Caco-2 (cell line): ENCODE measurements at regions not wholly inside any gene's neighbourhood (a gene's known extent, or its start where the extent isn't known, plus 50 kb on each side); places are given as distances from the start of the nearest gene placed in this dataset.
"Not testable (repeated sequence)": the region's sequence is repeated elsewhere in the genome, so short reads cannot be mapped to it uniquely, and the experiment has no call there.

Source experiments
- BruUV-seq: library from RNA; stranded (reverse); fragments of 400-500 nt; replicated peaks from 2 replicates; lab custom pipeline; 2021; lab: Mats Ljungman, UMichigan
- CTCF ChIA-PET: fragments of 300-600 bp; sonication (Branson Sonifier 250); formaldehyde crosslinking; loops from one replicate; lab custom pipeline; 2022; ENCODE audit warnings: antibody characterized with exemption; lab: Charles Lee
- POLR2A ChIA-PET: fragments of 300-600 bp; sonication (Branson Sonifier 250); formaldehyde crosslinking; loops from one replicate; lab custom pipeline; 2022; ENCODE audit warnings: antibody characterized with exemption; lab: Charles Lee
- DNase-seq, 2 experiments: peaks; one replicate each; pipeline versions ENCODE4 v3.0.0 to v3.0.0-alpha.2; 2020 to 2022
- H3K27me3 ChIP-seq: replicated peaks from 2 replicates; pipeline ENCODE4 v1.6.0; 2011; ENCODE audit warnings: low read length; ENCODE audit not compliant: control insufficient read depth, insufficient read depth
- H3K36me3 ChIP-seq: 2 replicates; pipeline ENCODE4 v1.5.1; 2011; ENCODE audit warnings: low read length; ENCODE audit not compliant: control insufficient read depth, insufficient read depth
- H3K4me1 ChIP-seq: fragments of 250-450 bp; sonication (Bioruptor Pico); 2 replicates; pipeline ENCODE4 v1.5.1; 2020; ENCODE audit warnings: mild to moderate bottlenecking
- H3K4me3 ChIP-seq: 2 replicates; pipeline ENCODE4 v1.5.1; 2011; ENCODE audit warnings: low read depth, mild to moderate bottlenecking, control low read depth, low read length
- H3K9me3 ChIP-seq: fragments of 250-450 bp; sonication (Bioruptor Pico); 2 replicates; pipeline ENCODE4 v1.5.1; 2020; ENCODE audit warnings: mild to moderate bottlenecking, moderate library complexity
- H3K27ac Mint-ChIP-seq: one replicate; pipeline ENCODE4 v1.8.0; 2022; ENCODE audit warnings: mixed read lengths; ENCODE audit not compliant: unreplicated experiment
- H3K27me3 Mint-ChIP-seq: one replicate; pipeline ENCODE4 v1.8.0; 2022; ENCODE audit warnings: mixed read lengths; ENCODE audit not compliant: insufficient read depth, unreplicated experiment
- H3K36me3 Mint-ChIP-seq: one replicate; pipeline ENCODE4 v1.8.0; 2022; ENCODE audit warnings: mild to moderate bottlenecking, mixed read lengths; ENCODE audit not compliant: insufficient read depth, unreplicated experiment
- H3K4me1 Mint-ChIP-seq: one replicate; pipeline ENCODE4 v1.8.0; 2022; ENCODE audit warnings: low read depth, mixed read lengths; ENCODE audit not compliant: unreplicated experiment
- H3K4me3 Mint-ChIP-seq: one replicate; pipeline ENCODE4 v1.8.0; 2022; ENCODE audit warnings: mild to moderate bottlenecking, moderate library complexity, mixed read lengths; ENCODE audit not compliant: unreplicated experiment
- H3K9me3 Mint-ChIP-seq: one replicate; pipeline ENCODE4 v1.8.0; 2022; ENCODE audit warnings: mixed read lengths; ENCODE audit not compliant: unreplicated experiment
- intact Hi-C: fragments of 100-400 bp; cut with micrococcal nuclease; formaldehyde crosslinking; loops from one replicate; pipeline ENCODE4 v1.10.0; 2022; ENCODE audit not compliant: unreplicated experiment
- TF ChIP-seq, protein P1 (sequence below), 2 experiments: fragments of 200-600 bp in 1 of 2; IDR thresholded peaks; 1 replicate in 1 of 2; 2 replicates in 1 of 2; pipeline versions ENCODE4 v1.5.1 to v1.8.0; 2011 to 2022; ENCODE audit warnings: antibody characterized with exemption in 1 of 2, control low read depth in 1 of 2, inconsistent platforms in 1 of 2, low read depth in 1 of 2, low read length in 1 of 2, mild to moderate bottlenecking in 1 of 2, moderate library complexity in 1 of 2; ENCODE audit not compliant: insufficient read depth in 1 of 2, severe bottlenecking in 1 of 2, unreplicated experiment in 1 of 2

DNA sequence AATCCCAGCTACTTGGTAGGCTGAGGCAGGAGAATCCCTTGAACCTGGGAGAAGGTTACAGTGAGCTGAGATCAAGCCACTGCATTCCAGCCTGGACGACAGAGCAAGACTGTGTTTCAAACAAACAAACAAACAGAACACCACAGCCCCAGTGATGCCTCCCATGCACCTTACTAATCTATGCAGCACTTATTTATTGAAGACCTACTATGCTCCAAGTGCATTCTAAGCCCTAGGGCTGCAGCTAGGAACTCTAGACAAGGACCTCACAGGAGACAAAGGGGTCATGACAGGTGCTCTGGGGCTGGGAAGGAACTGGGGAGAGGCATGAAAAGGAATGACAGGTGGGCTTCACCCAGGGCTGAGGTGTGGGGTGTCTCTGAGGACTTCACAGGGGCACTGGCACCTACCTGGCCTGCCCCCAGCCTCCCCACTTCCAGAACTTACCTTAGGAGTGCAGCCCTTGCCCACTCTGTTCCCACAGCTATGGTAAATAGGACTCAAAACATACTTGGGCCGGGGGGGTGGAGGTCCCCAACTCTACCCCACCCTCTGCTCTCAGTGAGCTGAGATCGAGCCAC, 69.4 kb downstream of the C9orf50 start:
- no peak for DNase-seq
- no TSS peak for BruUV-seq
- H3K27me3 ChIP-seq: no peaks in the 10 kb centered on the region
- ChIA-PET CTCF (no interaction called here), POLR2A (no interaction called here)
- intact Hi-C loops: no loop called here
- TF ChIP-seq, protein P1, sequence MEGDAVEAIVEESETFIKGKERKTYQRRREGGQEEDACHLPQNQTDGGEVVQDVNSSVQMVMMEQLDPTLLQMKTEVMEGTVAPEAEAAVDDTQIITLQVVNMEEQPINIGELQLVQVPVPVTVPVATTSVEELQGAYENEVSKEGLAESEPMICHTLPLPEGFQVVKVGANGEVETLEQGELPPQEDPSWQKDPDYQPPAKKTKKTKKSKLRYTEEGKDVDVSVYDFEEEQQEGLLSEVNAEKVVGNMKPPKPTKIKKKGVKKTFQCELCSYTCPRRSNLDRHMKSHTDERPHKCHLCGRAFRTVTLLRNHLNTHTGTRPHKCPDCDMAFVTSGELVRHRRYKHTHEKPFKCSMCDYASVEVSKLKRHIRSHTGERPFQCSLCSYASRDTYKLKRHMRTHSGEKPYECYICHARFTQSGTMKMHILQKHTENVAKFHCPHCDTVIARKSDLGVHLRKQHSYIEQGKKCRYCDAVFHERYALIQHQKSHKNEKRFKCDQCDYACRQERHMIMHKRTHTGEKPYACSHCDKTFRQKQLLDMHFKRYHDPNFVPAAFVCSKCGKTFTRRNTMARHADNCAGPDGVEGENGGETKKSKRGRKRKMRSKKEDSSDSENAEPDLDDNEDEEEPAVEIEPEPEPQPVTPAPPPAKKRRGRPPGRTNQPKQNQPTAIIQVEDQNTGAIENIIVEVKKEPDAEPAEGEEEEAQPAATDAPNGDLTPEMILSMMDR (IDR thresholded peaks at IDR 0.05; ENCODE audit: insufficient read depth in 1 of 2, low read depth in 1 of 2, low read length in 1 of 2, severe bottlenecking in 1 of 2, unreplicated experiment in 1 of 2): no peak
- H3K9me3 Mint-ChIP-seq: no peaks in the 10 kb centered on the region
- peaks cover 2% of the 10 kb centered on the region for H3K4me1 Mint-ChIP-seq
- no peaks in the 10 kb centered on the region for H3K27me3 Mint-ChIP-seq
- no peaks in the 10 kb centered on the region for H3K36me3 ChIP-seq
- H3K27ac Mint-ChIP-seq: no peak overlapping the region
- H3K9me3 ChIP-seq: no peaks in the 10 kb centered on the region
- peaks cover 15% of the 10 kb centered on the region for H3K4me1 ChIP-seq
- no peak overlapping the region for H3K4me3 ChIP-seq
- no peak overlapping the region for H3K4me3 Mint-ChIP-seq
- peaks cover 4% of the 10 kb centered on the region for H3K36me3 Mint-ChIP-seq

DNA sequence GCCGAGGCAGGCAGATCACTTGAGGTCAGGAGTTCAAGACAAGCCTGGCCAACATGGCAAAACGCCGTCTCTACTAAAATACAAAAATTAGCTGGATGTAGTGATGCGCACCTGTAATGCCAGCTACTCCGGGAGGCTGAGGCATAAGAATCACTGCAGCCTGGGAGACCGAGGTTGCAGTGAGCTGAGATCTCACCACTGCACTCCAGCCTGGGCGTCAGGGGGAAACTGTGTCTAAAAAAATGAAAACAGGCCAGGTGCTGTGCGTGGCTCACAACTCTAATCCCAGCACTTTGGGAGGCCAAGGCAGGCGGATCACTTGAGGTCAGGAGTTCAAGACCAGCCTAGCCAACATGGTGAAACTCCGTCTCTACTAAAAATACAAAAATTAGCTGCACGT, 69.9 kb downstream of the C9orf50 start:
- H3K4me3 Mint-ChIP-seq, CTCF ChIA-PET, H3K4me3 ChIP-seq, H3K27me3 Mint-ChIP-seq, POLR2A ChIA-PET, BruUV-seq, intact Hi-C loops, DNase-seq, H3K36me3 Mint-ChIP-seq, H3K27me3 ChIP-seq, H3K36me3 ChIP-seq, H3K9me3 Mint-ChIP-seq, H3K27ac Mint-ChIP-seq, H3K9me3 ChIP-seq, H3K4me1 Mint-ChIP-seq: not testable (repeated sequence)
- H3K4me1 ChIP-seq: peaks cover 11% of the 10 kb centered on the region

DNA sequence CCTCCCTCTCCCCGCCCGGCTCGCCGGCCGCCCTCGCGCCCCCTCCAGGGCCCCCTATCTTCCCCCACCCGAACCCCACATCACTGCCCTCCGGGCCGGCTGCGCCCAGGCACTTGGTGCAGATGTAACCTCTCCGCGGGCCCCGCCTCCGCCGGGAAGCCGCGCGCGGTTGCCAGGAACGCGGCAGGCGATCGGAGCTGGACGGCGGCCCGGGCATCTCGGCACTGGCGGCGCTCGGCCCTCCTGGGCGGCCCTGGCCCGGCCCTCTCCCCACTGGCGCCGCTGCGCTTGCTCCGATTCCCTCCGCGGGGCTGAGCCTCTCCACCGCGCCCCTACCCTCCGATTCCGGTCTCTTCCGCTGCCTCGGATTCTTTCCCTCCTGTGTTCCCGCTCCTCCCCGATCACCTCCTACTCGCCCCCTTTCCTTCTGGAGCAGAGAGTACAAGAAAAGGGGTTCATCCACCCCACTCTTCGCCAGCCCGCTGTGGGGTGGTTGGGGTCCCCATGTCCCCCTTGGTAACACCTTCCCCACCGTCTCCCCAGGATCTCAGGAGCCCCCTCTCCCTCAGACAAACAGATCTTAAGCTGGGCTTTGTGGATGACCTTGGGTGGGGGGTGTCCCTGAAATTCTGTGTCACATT, 70.6 kb downstream of the C9orf50 start:
- no peak for DNase-seq
- POLR2A ChIA-PET: no interaction called here
- Histone ChIP-seq H3K4me1 (peaks cover 6% of the 10 kb centered on the region), H3K27me3 (no peaks in the 10 kb centered on the region), H3K4me3 (peak overlapping the region; percentile 23), H3K36me3 (no peaks in the 10 kb centered on the region), H3K9me3 (no peaks in the 10 kb centered on the region)
- Mint-ChIP-seq H3K9me3 (no peaks in the 10 kb centered on the region), H3K27ac (no peak overlapping the region), H3K27me3 (no peaks in the 10 kb centered on the region), H3K4me1 (peaks cover under 1% of the 10 kb centered on the region), H3K36me3 (no peaks in the 10 kb centered on the region), H3K4me3 (peak overlapping the region; percentile 73)
- intact Hi-C loops: no loop called here
- TF ChIP-seq, protein P1 (IDR thresholded peaks at IDR 0.05; ENCODE audit: insufficient read depth in 1 of 2, low read depth in 1 of 2, low read length in 1 of 2, severe bottlenecking in 1 of 2, unreplicated experiment in 1 of 2): no peak
- BruUV-seq: no TSS peak
- CTCF ChIA-PET: no interaction called here
